ENCODE measurements at regions not wholly inside any gene's neighbourhood (a gene's known extent, or its start where the extent isn't known, plus 50 kb on each side); places are given as distances from the start of the nearest gene placed in this dataset.

DNA sequence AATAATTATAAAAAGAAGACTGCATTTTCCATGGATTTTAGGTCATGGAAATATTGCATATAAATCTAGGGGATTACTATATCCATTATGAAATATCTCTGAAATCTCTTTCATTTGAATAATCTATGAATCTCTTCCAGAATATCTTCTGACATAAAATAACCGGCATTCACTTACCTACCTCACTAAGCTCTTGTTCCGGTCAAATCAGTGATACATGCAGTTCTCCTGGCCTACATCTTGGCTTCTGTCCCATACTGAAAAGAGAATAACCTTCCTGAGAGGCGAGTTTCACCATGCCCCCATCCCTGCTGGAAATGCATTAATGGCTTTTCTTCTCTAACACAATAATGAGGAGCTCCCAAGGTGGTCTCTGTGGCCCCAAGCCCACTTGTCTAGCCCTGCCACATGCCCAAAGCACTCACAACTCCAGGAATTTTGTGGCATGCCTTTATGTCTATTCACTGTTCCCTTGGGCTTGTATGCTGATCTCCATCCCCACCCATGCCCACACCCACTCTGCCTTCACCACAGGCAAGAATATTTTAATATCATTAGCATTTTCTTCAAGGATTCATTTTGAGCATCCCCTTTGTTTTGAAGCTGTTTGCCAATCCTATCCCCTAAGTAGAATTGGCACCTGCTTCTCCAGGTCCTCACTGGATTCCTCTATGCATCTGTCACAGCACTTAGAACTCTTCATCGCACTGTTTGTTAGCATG is 401.6 kb downstream of the COG6 start:
- CTCF ChIA-PET: no interaction called here
- no peak for DNase-seq
- no peaks in the 10 kb centered on the region for H3K36me3 Mint-ChIP-seq (ENCODE audit: insufficient read depth, unreplicated experiment)
- intact Hi-C loops (cut with micrococcal nuclease; ENCODE audit: unreplicated experiment): no loop called here
- BruUV-seq (replicated peaks): no TSS peak
- no peaks in the 10 kb centered on the region for H3K4me1 Mint-ChIP-seq (ENCODE audit: low read depth, unreplicated experiment)
- no peaks in the 10 kb centered on the region for H3K27me3 Mint-ChIP-seq (ENCODE audit: unreplicated experiment)
- no peak overlapping the region for H3K27ac Mint-ChIP-seq (ENCODE audit: unreplicated experiment)
- H3K9me3 Mint-ChIP-seq (ENCODE audit: low read depth, unreplicated experiment): no peaks in the 10 kb centered on the region
- no peak overlapping the region for H3K4me3 Mint-ChIP-seq (ENCODE audit: low read depth, unreplicated experiment)
- TF ChIP-seq, protein P1, sequence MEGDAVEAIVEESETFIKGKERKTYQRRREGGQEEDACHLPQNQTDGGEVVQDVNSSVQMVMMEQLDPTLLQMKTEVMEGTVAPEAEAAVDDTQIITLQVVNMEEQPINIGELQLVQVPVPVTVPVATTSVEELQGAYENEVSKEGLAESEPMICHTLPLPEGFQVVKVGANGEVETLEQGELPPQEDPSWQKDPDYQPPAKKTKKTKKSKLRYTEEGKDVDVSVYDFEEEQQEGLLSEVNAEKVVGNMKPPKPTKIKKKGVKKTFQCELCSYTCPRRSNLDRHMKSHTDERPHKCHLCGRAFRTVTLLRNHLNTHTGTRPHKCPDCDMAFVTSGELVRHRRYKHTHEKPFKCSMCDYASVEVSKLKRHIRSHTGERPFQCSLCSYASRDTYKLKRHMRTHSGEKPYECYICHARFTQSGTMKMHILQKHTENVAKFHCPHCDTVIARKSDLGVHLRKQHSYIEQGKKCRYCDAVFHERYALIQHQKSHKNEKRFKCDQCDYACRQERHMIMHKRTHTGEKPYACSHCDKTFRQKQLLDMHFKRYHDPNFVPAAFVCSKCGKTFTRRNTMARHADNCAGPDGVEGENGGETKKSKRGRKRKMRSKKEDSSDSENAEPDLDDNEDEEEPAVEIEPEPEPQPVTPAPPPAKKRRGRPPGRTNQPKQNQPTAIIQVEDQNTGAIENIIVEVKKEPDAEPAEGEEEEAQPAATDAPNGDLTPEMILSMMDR (IDR thresholded peaks at IDR 0.05; ENCODE audit: unreplicated experiment): no peak

DNA sequence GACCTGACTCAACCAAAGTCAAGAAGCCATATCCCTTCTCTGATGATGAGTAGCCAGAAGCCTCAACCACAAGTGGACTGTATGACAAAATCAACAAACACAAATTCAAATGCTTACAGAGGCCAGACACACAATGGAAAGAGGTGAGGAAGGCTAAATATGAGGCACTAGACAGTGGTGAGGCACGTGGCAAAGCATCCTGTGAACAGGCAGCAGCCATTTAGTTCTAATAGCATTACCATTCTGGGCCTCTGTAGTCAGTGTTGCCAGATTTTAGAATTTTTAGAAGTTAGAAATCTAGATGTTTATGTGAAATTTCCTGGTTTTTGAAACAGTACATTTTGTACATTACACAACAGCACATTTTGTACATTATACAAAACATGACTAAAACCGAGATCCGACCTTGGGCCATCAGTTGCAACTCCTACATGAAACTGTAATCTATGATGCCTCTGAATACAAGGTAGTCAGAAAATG is 403.3 kb downstream of the COG6 start:
- Mint-ChIP-seq H3K4me3 (ENCODE audit: low read depth, unreplicated experiment) (no peak overlapping the region), H3K9me3 (ENCODE audit: low read depth, unreplicated experiment) (no peaks in the 10 kb centered on the region), H3K4me1 (ENCODE audit: low read depth, unreplicated experiment) (peaks cover 10% of the 10 kb centered on the region), H3K27ac (ENCODE audit: unreplicated experiment) (no peak overlapping the region), H3K27me3 (ENCODE audit: unreplicated experiment) (no peaks in the 10 kb centered on the region), H3K36me3 (ENCODE audit: insufficient read depth, unreplicated experiment) (no peaks in the 10 kb centered on the region)
- intact Hi-C loops (cut with micrococcal nuclease; ENCODE audit: unreplicated experiment): no loop called here
- CTCF ChIA-PET: no interaction called here
- BruUV-seq (replicated peaks): no TSS peak
- TF ChIP-seq, protein P1 (IDR thresholded peaks at IDR 0.05; ENCODE audit: unreplicated experiment): no peak
- no peak for DNase-seq

DNA sequence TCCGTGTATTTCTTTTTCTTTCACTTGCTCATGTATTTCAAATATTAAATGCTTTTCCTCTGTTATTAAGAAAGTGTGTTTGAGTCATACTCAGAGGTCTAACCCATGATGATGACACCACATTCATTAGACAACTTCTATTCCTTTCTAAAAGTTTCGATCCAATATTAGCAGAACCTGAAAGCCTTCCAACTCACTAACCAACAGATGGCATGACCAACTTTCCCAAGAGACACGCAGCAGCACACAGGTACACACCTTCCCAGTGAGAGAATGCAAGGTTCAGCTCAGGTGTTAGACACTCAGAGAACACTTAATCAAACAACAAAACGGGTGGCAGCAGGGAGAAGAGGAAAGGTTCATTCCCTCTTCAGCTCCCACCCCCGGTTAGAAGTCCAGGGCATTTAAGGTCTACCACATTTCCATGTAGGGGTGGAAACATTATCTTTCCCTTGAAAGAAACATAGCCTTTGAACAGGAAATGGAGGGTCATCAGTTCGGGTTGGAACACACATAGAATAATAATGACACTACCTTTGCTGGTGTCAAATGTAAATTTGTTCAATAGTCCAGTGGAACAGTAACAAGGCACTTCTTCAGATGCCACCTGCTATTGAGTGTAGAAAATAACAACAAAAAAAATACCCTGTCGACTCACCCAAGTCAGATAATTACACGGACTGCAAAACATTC is 404.2 kb downstream of the COG6 start:
- Mint-ChIP-seq H3K27me3 (ENCODE audit: unreplicated experiment) (no peaks in the 10 kb centered on the region), H3K9me3 (ENCODE audit: low read depth, unreplicated experiment) (no peaks in the 10 kb centered on the region), H3K4me1 (ENCODE audit: low read depth, unreplicated experiment) (peaks cover 19% of the 10 kb centered on the region), H3K27ac (ENCODE audit: unreplicated experiment) (no peak overlapping the region), H3K4me3 (ENCODE audit: low read depth, unreplicated experiment) (no peak overlapping the region), H3K36me3 (ENCODE audit: insufficient read depth, unreplicated experiment) (no peaks in the 10 kb centered on the region)
- CTCF ChIA-PET: no interaction called here
- TF ChIP-seq, protein P1 (IDR thresholded peaks at IDR 0.05; ENCODE audit: unreplicated experiment): no peak
- BruUV-seq (replicated peaks): no TSS peak
- intact Hi-C loops (cut with micrococcal nuclease; ENCODE audit: unreplicated experiment): no loop called here
- no peak for DNase-seq

DNA sequence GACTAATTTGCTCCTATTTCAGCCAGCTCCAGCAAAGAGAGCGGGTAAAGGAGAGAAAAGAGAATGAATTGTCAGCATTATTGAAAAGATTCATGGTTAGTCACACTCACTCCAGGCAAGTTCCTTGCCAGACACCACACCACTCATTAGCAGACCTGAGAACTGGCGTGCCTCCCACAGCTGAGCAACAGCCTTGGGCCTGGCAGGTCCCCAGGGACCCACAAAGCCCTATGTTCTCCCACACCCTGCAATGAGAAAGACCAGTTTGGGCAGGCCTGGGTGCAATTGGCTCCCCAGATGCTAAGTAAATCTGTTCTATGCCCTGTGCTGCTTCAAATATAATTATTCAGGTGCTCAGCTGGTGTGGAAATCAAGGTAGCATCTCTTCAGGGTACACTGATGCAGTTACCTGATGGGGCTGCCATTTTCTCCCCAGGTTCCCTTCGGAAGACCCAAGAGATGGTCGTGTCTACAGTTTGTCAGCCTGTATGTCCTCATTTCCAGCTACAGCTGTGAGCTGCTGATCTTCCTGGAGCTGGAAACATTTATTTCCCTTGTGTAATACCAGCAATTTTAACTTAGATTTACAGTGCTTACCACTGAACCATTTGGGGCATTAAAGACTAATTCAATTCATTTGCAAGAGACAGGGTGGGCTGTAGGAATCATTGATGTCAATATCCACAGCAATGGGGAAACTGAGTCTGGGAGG is 405.0 kb downstream of the COG6 start:
- H3K27me3 Mint-ChIP-seq (ENCODE audit: unreplicated experiment): no peaks in the 10 kb centered on the region
- TF ChIP-seq, protein P1 (IDR thresholded peaks at IDR 0.05; ENCODE audit: unreplicated experiment): no peak
- CTCF ChIA-PET: no interaction called here
- H3K27ac Mint-ChIP-seq (ENCODE audit: unreplicated experiment): no peak overlapping the region
- no peaks in the 10 kb centered on the region for H3K9me3 Mint-ChIP-seq (ENCODE audit: low read depth, unreplicated experiment)
- H3K4me1 Mint-ChIP-seq (ENCODE audit: low read depth, unreplicated experiment): peaks cover 20% of the 10 kb centered on the region
- DNase-seq: no peak
- no peak overlapping the region for H3K4me3 Mint-ChIP-seq (ENCODE audit: low read depth, unreplicated experiment)
- BruUV-seq (replicated peaks): no TSS peak
- H3K36me3 Mint-ChIP-seq (ENCODE audit: insufficient read depth, unreplicated experiment): no peaks in the 10 kb centered on the region
- intact Hi-C loops (cut with micrococcal nuclease; ENCODE audit: unreplicated experiment): no loop called here

Measured in Calu3 (cell line).